ENCODE measurements at regions not wholly inside any gene's neighbourhood (a gene's known extent, or its start where the extent isn't known, plus 50 kb on each side); places are given as distances from the start of the nearest gene placed in this dataset.

- TF ChIP-seq CTCF (conservative IDR thresholded peaks at IDR 0.05), result no peak
- Mint-ChIP-seq H3K9me3 (peaks cover 8% of the 10 kb centered on the region), H3K36me3 (no peaks in the 10 kb centered on the region), H3K27me3 (no peaks in the 10 kb centered on the region), H3K4me3 (no peak overlapping the region), H3K27ac (no peak overlapping the region), H3K4me1 (ENCODE audit: unreplicated experiment) (peaks cover 9% of the 10 kb centered on the region)
- no peak for DNase-seq (ENCODE audit: extremely low spot score, unreplicated experiment)
Observed at GRCh38 chr4:106583567-106583966, 215.0 kb upstream of the GIMD1 start.

DNA sequence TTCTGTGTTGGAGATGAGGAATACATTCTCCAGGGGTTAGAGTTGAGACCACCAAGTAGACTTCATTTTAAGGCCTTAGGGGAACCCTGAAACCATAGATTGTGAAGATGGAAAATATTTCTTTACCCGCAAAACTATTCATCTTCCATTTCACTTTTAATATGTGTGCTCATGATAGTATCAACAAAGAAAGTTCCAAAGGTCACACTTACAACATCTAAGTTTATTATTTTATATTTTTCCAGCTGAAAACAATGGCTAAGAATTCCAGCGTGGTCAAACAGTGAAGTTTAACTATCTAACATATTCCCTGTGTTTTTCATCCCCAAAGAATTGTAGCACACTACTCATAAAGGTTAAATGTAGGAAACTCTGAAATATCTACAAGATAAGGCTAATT lies 214.5 kb upstream of the GIMD1 start:
- DNase-seq (ENCODE audit: extremely low spot score, unreplicated experiment), result no peak
- no peak for TF ChIP-seq CTCF (conservative IDR thresholded peaks at IDR 0.05)
- Mint-ChIP-seq H3K27ac (no peak overlapping the region), H3K36me3 (no peaks in the 10 kb centered on the region), H3K9me3 (peaks cover 8% of the 10 kb centered on the region), H3K4me1 (ENCODE audit: unreplicated experiment) (peaks cover 9% of the 10 kb centered on the region), H3K4me3 (no peak overlapping the region), H3K27me3 (no peaks in the 10 kb centered on the region)

DNA sequence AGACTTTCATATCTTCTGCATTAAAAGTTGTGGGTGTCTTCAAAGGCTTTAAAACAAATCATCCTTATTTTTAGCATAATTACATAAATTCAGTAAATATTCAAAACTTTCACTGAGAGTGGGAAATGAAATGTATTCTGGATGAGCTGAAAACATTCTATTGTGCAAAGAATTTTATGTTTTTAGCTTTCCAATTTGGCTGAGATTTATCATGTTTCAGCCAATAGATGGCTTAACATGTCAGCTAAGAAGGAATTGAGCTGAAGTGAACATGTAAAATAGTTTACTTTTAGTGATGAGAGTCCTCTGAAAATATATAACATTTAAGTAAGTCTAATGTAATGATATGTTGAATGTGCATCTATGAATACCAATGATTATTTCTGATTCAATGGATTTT lies 213.5 kb upstream of the GIMD1 start:
- peaks cover 8% of the 10 kb centered on the region for H3K9me3 Mint-ChIP-seq
- H3K27me3 Mint-ChIP-seq, result no peaks in the 10 kb centered on the region
- DNase-seq (ENCODE audit: extremely low spot score, unreplicated experiment), result no peak
- peaks cover 9% of the 10 kb centered on the region for H3K4me1 Mint-ChIP-seq (ENCODE audit: unreplicated experiment)
- no peaks in the 10 kb centered on the region for H3K36me3 Mint-ChIP-seq
- H3K4me3 Mint-ChIP-seq, result no peak overlapping the region
- H3K27ac Mint-ChIP-seq, result no peak overlapping the region
- no peak for TF ChIP-seq CTCF (conservative IDR thresholded peaks at IDR 0.05)

DNA sequence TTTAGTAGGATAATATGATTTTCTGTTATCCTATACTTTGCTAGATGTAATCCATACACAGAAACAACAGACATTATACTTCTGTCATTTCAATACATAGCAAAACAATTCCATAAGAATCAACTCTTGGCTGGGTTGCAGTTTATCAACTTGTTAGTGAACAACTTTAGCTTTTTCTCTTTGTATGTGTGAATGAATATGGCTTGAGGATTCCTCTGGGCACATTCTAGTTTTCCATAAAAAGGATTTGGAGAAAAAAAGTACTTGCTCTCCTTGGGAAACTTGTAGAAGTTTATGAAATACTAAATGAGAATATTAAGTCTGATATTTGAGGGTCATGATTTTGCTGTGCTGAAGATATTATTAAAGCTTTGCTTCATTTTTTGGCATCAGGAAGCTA lies 210.7 kb upstream of the GIMD1 start:
- H3K27ac Mint-ChIP-seq, result no peak overlapping the region
- TF ChIP-seq CTCF (conservative IDR thresholded peaks at IDR 0.05), result no peak
- no peaks in the 10 kb centered on the region for H3K36me3 Mint-ChIP-seq
- H3K27me3 Mint-ChIP-seq, result no peaks in the 10 kb centered on the region
- H3K4me1 Mint-ChIP-seq (ENCODE audit: unreplicated experiment), result peaks cover 9% of the 10 kb centered on the region
- DNase-seq (ENCODE audit: extremely low spot score, unreplicated experiment), result no peak
- H3K4me3 Mint-ChIP-seq, result no peak overlapping the region
- H3K9me3 Mint-ChIP-seq, result peaks cover 6% of the 10 kb centered on the region

DNA sequence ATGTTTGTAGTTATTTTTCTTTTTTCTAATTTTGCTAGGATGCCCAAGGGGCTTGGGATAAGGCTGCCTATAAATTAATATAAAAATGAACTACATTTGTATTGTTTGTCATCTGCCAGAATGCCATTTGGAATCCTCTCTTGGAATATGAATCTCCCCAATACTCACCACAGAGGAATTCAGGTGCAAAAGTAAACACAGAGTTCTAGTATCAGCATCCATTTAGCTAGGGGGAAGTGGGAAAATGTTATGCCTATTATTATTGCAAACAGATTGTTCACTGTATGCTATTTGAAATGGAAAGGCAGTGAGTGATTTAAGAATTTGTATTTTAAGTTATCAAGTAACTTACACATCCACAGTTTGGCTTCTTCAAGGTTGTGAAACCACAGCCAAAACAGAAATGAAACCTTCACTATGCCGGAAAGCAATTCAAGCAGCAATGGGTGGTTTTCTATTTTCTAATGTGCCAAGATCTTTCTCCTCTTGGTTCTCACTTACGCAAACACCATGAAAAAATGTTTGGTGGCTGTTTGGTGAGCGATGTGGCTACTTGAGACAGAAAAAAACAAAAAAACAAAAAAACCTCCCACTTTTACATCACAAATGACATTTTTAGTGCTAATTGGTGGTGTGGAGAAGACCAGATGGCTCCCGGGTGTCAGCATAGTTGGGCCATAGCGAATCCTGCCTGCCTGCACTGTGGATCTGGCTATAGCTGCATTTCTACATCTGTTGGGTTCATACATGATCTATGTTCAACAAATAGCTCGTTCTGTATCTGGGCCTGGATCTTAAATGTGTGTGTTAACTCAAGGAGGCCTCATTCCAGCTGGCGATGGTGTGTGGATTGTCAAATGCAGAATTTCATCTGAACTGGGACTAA lies 200.8 kb upstream of the GIMD1 start:
- Mint-ChIP-seq H3K9me3 (no peaks in the 10 kb centered on the region), H3K36me3 (no peaks in the 10 kb centered on the region), H3K4me1 (ENCODE audit: unreplicated experiment) (no peaks in the 10 kb centered on the region), H3K27ac (no peak overlapping the region), H3K4me3 (no peak overlapping the region), H3K27me3 (no peaks in the 10 kb centered on the region)
- DNase-seq (ENCODE audit: extremely low spot score, unreplicated experiment), result no peak
- no peak for TF ChIP-seq CTCF (conservative IDR thresholded peaks at IDR 0.05)

Data from type B pancreatic cell (in vitro differentiated cells).